Neural crest cell (in vitro differentiated cells): ENCODE measurements at regions not wholly inside any gene's neighbourhood (a gene's known extent, or its start where the extent isn't known, plus 50 kb on each side); places are given as distances from the start of the nearest gene placed in this dataset.
"Not testable (repeated sequence)": the region's sequence is repeated elsewhere in the genome, so short reads cannot be mapped to it uniquely, and the experiment has no call there.

Source experiments
- DNase-seq: peaks from one replicate; pipeline ENCODE4 v3.0.0; 2021; ENCODE audit warnings: low read depth, mixed read lengths, low spot score
- H3K27ac Mint-ChIP-seq: one replicate; pipeline ENCODE4 v1.8.0; 2021; ENCODE audit warnings: mild to moderate bottlenecking, mixed read lengths; ENCODE audit not compliant: unreplicated experiment
- H3K27me3 Mint-ChIP-seq: 2 replicates; pipeline ENCODE4 v1.8.0; 2021; ENCODE audit warnings: low read depth, mild to moderate bottlenecking, mixed read lengths
- H3K36me3 Mint-ChIP-seq: 2 replicates; pipeline ENCODE4 v1.8.0; 2021; ENCODE audit warnings: low read depth, mild to moderate bottlenecking, mixed read lengths
- H3K4me1 Mint-ChIP-seq: 2 replicates; pipeline ENCODE4 v1.8.0; 2021; ENCODE audit warnings: mixed read lengths
- H3K4me3 Mint-ChIP-seq: one replicate; pipeline ENCODE4 v1.8.0; 2021; ENCODE audit warnings: mild to moderate bottlenecking, mixed read lengths
- H3K9me3 Mint-ChIP-seq: 2 replicates; pipeline ENCODE4 v1.8.0; 2021; ENCODE audit warnings: mixed read lengths
- CTCF ChIP-seq: fragments of 200-600 bp; sonication (generic); conservative IDR thresholded peaks from 2 replicates; pipeline ENCODE4 v1.5.0; 2021; ENCODE audit warnings: antibody characterized with exemption, mild to moderate bottlenecking

- peaks cover 3% of the 10 kb centered on the region for H3K4me1 Mint-ChIP-seq
- H3K36me3 Mint-ChIP-seq: no peaks in the 10 kb centered on the region
- H3K27ac Mint-ChIP-seq: no peak overlapping the region
- no peak for DNase-seq
- H3K9me3 Mint-ChIP-seq: no peaks in the 10 kb centered on the region
- TF ChIP-seq CTCF: no peak
- no peak overlapping the region for H3K4me3 Mint-ChIP-seq
- H3K27me3 Mint-ChIP-seq: no peaks in the 10 kb centered on the region
Measured at GRCh38 chr1:58946390-58946789, 162.5 kb upstream of the JUN start.

- peaks cover 4% of the 10 kb centered on the region for H3K4me1 Mint-ChIP-seq
- no peak overlapping the region for H3K27ac Mint-ChIP-seq
- no peak for TF ChIP-seq CTCF
- H3K4me3 Mint-ChIP-seq: no peak overlapping the region
- no peak for DNase-seq
- no peaks in the 10 kb centered on the region for H3K27me3 Mint-ChIP-seq
- H3K9me3 Mint-ChIP-seq: peaks cover 7% of the 10 kb centered on the region
- no peaks in the 10 kb centered on the region for H3K36me3 Mint-ChIP-seq
Measured at GRCh38 chr1:58948671-58949070, 164.8 kb upstream of the JUN start.

GRCh38 chr1:58949551-58950220 lies 165.8 kb upstream of the JUN start:
- H3K36me3 Mint-ChIP-seq: peaks cover 3% of the 10 kb centered on the region
- H3K4me1 Mint-ChIP-seq: peaks cover 14% of the 10 kb centered on the region
- no peak for TF ChIP-seq CTCF
- no peak overlapping the region for H3K4me3 Mint-ChIP-seq
- H3K27ac Mint-ChIP-seq: no peak overlapping the region
- no peak for DNase-seq
- peaks cover 16% of the 10 kb centered on the region for H3K9me3 Mint-ChIP-seq
- H3K27me3 Mint-ChIP-seq: no peaks in the 10 kb centered on the region

GRCh38 chr1:58950897-58951296 lies 167.1 kb upstream of the JUN start:
- Mint-ChIP-seq H3K27ac (no peak overlapping the region), H3K36me3 (peaks cover 3% of the 10 kb centered on the region), H3K9me3 (peaks cover 22% of the 10 kb centered on the region), H3K4me3 (no peak overlapping the region), H3K4me1 (peaks cover 24% of the 10 kb centered on the region), H3K27me3 (no peaks in the 10 kb centered on the region)
- TF ChIP-seq CTCF: no peak
- no peak for DNase-seq

GRCh38 chr1:58953951-58954350 lies 170.1 kb upstream of the JUN start:
- H3K27me3 Mint-ChIP-seq, H3K27ac Mint-ChIP-seq, H3K4me3 Mint-ChIP-seq, DNase-seq: not testable (repeated sequence)
- Mint-ChIP-seq H3K9me3 (peaks cover 24% of the 10 kb centered on the region), H3K4me1 (peaks cover 24% of the 10 kb centered on the region), H3K36me3 (peaks cover 11% of the 10 kb centered on the region)

GRCh38 chr1:58963287-58963686 lies 179.4 kb upstream of the JUN start:
- not testable (repeated sequence) for H3K4me1 Mint-ChIP-seq, H3K9me3 Mint-ChIP-seq, H3K27me3 Mint-ChIP-seq, H3K27ac Mint-ChIP-seq, H3K4me3 Mint-ChIP-seq, DNase-seq, H3K36me3 Mint-ChIP-seq

GRCh38 chr1:58964428-58964827 lies 180.6 kb upstream of the JUN start:
- Mint-ChIP-seq H3K27ac (no peak overlapping the region), H3K9me3 (peaks cover 5% of the 10 kb centered on the region), H3K36me3 (peaks cover 6% of the 10 kb centered on the region), H3K4me3 (no peak overlapping the region), H3K4me1 (peaks cover 5% of the 10 kb centered on the region), H3K27me3 (no peaks in the 10 kb centered on the region)
- no peak for TF ChIP-seq CTCF
- DNase-seq: no peak
